Esophagus squamous epithelium (tissue), 4 donors: ENCODE measurements at regions not wholly inside any gene's neighbourhood (a gene's known extent, or its start where the extent isn't known, plus 50 kb on each side); places are given as distances from the start of the nearest gene placed in this dataset.

Experiments
- POLR2A ChIP-seq, 4 donors: fragments of 450-650 bp; IDR thresholded peaks; one replicate each; pipeline ENCODE4 v1.6.1; 2017; ENCODE audit warnings: antibody characterized with exemption in 4 of 4, mild to moderate bottlenecking in 4 of 4, moderate library complexity in 3 of 4
- TF ChIP-seq, protein P1 (sequence below), 6 experiments: fragments of 450-650 bp in 4 of 6; fragments of 200-600 bp in 2 of 6; sonication (generic) in 2 of 6; IDR thresholded peaks; one replicate each; pipeline ENCODE4 v1.5.1; 2016 to 2019; ENCODE audit warnings: antibody characterized with exemption in 6 of 6, mild to moderate bottlenecking in 4 of 6, moderate library complexity in 4 of 6

DNA sequence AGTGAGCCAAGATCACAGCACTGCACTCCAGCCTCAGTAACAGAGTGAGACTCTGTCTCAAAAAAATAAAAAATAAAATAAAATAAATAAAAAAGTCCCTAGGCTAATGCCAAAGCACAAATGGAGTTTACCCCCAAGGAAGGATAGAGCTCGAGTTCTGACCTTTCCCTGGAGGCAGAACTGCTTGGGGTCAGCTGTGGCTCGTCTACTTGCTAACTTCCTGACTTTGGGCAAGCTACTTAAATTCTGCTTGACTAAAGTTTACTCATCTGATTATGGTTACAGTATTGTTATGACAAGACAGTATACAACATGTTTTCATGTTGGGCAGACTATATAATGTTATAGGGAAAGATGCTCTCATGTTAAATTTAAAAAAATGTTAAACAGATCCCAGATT is 359.2 kb downstream of the DNAH5 start:
- TF ChIP-seq, protein P1, sequence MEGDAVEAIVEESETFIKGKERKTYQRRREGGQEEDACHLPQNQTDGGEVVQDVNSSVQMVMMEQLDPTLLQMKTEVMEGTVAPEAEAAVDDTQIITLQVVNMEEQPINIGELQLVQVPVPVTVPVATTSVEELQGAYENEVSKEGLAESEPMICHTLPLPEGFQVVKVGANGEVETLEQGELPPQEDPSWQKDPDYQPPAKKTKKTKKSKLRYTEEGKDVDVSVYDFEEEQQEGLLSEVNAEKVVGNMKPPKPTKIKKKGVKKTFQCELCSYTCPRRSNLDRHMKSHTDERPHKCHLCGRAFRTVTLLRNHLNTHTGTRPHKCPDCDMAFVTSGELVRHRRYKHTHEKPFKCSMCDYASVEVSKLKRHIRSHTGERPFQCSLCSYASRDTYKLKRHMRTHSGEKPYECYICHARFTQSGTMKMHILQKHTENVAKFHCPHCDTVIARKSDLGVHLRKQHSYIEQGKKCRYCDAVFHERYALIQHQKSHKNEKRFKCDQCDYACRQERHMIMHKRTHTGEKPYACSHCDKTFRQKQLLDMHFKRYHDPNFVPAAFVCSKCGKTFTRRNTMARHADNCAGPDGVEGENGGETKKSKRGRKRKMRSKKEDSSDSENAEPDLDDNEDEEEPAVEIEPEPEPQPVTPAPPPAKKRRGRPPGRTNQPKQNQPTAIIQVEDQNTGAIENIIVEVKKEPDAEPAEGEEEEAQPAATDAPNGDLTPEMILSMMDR (IDR thresholded peaks at IDR 0.05) = no peak
- no peak for TF ChIP-seq POLR2A (IDR thresholded peaks at IDR 0.05)
